ENCODE measurements at regions not wholly inside any gene's neighbourhood (a gene's known extent, or its start where the extent isn't known, plus 50 kb on each side); places are given as distances from the start of the nearest gene placed in this dataset.

GRCh38 chr3:176807938-176808337 lies 389.3 kb downstream of the TBL1XR1 start:
- Histone ChIP-seq H3K9me3 (ENCODE audit: insufficient read depth, low read depth, low read length) (no peaks in the 10 kb centered on the region), H3K27me3 (ENCODE audit: insufficient read depth, low read length) (no peaks in the 10 kb centered on the region), H3K27ac (ENCODE audit: low read depth, low read length) (no peak overlapping the region), H3K4me1 (ENCODE audit: insufficient read depth, low read length) (no peaks in the 10 kb centered on the region), H3K36me3 (ENCODE audit: insufficient read depth, low read length) (no peaks in the 10 kb centered on the region), H3K79me2 (ENCODE audit: insufficient read depth, low read length) (no peaks in the 10 kb centered on the region), H4K20me1 (ENCODE audit: insufficient read depth, low read length) (no peaks in the 10 kb centered on the region), H3K4me2 (ENCODE audit: low read length) (no peak overlapping the region), H3K4me3 (ENCODE audit: insufficient read depth, low read depth, low read length) (no peak overlapping the region), H2AFZ (ENCODE audit: low read depth, low read length) (no peak overlapping the region), H3K9ac (ENCODE audit: low read length) (no peak overlapping the region)
- peaks cover 3% of the 10 kb centered on the region for H3K9me3 Mint-ChIP-seq (ENCODE audit: unreplicated experiment)
- no peak for TF ChIP-seq EZH2 (IDR thresholded peaks at IDR 0.05; ENCODE audit: insufficient read depth, low read length)
- TF ChIP-seq, protein P1, sequence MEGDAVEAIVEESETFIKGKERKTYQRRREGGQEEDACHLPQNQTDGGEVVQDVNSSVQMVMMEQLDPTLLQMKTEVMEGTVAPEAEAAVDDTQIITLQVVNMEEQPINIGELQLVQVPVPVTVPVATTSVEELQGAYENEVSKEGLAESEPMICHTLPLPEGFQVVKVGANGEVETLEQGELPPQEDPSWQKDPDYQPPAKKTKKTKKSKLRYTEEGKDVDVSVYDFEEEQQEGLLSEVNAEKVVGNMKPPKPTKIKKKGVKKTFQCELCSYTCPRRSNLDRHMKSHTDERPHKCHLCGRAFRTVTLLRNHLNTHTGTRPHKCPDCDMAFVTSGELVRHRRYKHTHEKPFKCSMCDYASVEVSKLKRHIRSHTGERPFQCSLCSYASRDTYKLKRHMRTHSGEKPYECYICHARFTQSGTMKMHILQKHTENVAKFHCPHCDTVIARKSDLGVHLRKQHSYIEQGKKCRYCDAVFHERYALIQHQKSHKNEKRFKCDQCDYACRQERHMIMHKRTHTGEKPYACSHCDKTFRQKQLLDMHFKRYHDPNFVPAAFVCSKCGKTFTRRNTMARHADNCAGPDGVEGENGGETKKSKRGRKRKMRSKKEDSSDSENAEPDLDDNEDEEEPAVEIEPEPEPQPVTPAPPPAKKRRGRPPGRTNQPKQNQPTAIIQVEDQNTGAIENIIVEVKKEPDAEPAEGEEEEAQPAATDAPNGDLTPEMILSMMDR (IDR thresholded peaks at IDR 0.05; ENCODE audit: insufficient read depth, low read depth, low read length), result no peak
- FAIRE-seq, result no peak
- H3K4me3 Mint-ChIP-seq (ENCODE audit: unreplicated experiment), result no peak overlapping the region
- no peak for DNase-seq (ENCODE audit: low read depth)
- H3K36me3 Mint-ChIP-seq (ENCODE audit: low read depth, unreplicated experiment), result no peaks in the 10 kb centered on the region
- H3K4me1 Mint-ChIP-seq (ENCODE audit: low read depth, unreplicated experiment), result no peaks in the 10 kb centered on the region
- H3K27me3 Mint-ChIP-seq (ENCODE audit: low read depth, unreplicated experiment), result no peaks in the 10 kb centered on the region
- no peak overlapping the region for H3K27ac Mint-ChIP-seq (ENCODE audit: unreplicated experiment)

GRCh38 chr3:176799675-176800074 lies 397.6 kb downstream of the TBL1XR1 start:
- Histone ChIP-seq H3K36me3 (ENCODE audit: insufficient read depth, low read length) (no peaks in the 10 kb centered on the region), H3K9ac (ENCODE audit: low read length) (no peak overlapping the region), H4K20me1 (ENCODE audit: insufficient read depth, low read length) (no peaks in the 10 kb centered on the region), H3K27me3 (ENCODE audit: insufficient read depth, low read length) (no peaks in the 10 kb centered on the region), H3K79me2 (ENCODE audit: insufficient read depth, low read length) (no peaks in the 10 kb centered on the region), H3K4me1 (ENCODE audit: insufficient read depth, low read length) (no peaks in the 10 kb centered on the region), H3K4me3 (ENCODE audit: insufficient read depth, low read depth, low read length) (no peak overlapping the region), H3K9me3 (ENCODE audit: insufficient read depth, low read depth, low read length) (no peaks in the 10 kb centered on the region), H3K27ac (ENCODE audit: low read depth, low read length) (no peak overlapping the region), H2AFZ (ENCODE audit: low read depth, low read length) (no peak overlapping the region), H3K4me2 (ENCODE audit: low read length) (no peak overlapping the region)
- Mint-ChIP-seq H3K27me3 (ENCODE audit: low read depth, unreplicated experiment) (no peaks in the 10 kb centered on the region), H3K36me3 (ENCODE audit: low read depth, unreplicated experiment) (no peaks in the 10 kb centered on the region), H3K27ac (ENCODE audit: unreplicated experiment) (no peak overlapping the region), H3K4me3 (ENCODE audit: unreplicated experiment) (no peak overlapping the region), H3K9me3 (ENCODE audit: unreplicated experiment) (no peaks in the 10 kb centered on the region), H3K4me1 (ENCODE audit: low read depth, unreplicated experiment) (peaks cover 3% of the 10 kb centered on the region)
- DNase-seq (ENCODE audit: low read depth) (no peak), FAIRE-seq (no peak)
- TF ChIP-seq, protein P1 (IDR thresholded peaks at IDR 0.05; ENCODE audit: insufficient read depth, low read depth, low read length), result no peak
- no peak for TF ChIP-seq EZH2 (IDR thresholded peaks at IDR 0.05; ENCODE audit: insufficient read depth, low read length)

DNA sequence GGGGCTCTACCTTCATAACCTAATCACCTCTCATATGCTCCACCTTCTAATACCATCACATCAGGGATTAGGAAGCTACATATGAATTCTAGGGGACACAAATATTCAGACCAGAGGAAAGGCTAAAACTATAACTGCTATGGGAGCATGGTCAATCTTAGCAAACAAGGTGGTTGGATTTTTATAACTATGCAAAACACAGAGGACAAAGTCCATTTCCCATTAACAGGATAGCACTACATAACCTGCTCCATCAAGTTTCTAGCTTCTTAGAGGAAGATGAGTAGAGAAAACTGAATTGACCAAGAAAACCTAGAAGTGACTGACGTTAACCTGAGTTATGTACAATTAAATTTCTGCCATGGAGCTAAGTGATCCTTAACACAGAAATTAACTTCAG lies 398.6 kb downstream of the TBL1XR1 start:
- H3K27me3 ChIP-seq (ENCODE audit: insufficient read depth, low read length), result no peaks in the 10 kb centered on the region
- H3K4me1 ChIP-seq (ENCODE audit: insufficient read depth, low read length), result no peaks in the 10 kb centered on the region
- TF ChIP-seq, protein P1 (IDR thresholded peaks at IDR 0.05; ENCODE audit: insufficient read depth, low read depth, low read length), result no peak
- no peak for TF ChIP-seq EZH2 (IDR thresholded peaks at IDR 0.05; ENCODE audit: insufficient read depth, low read length)
- Mint-ChIP-seq H3K36me3 (ENCODE audit: low read depth, unreplicated experiment) (no peaks in the 10 kb centered on the region), H3K4me1 (ENCODE audit: low read depth, unreplicated experiment) (peaks cover 3% of the 10 kb centered on the region), H3K9me3 (ENCODE audit: unreplicated experiment) (no peaks in the 10 kb centered on the region), H3K4me3 (ENCODE audit: unreplicated experiment) (no peak overlapping the region), H3K27me3 (ENCODE audit: low read depth, unreplicated experiment) (no peaks in the 10 kb centered on the region), H3K27ac (ENCODE audit: unreplicated experiment) (no peak overlapping the region)
- no peak overlapping the region for H3K9ac ChIP-seq (ENCODE audit: low read length)
- no peak for DNase-seq (ENCODE audit: low read depth)
- H3K79me2 ChIP-seq (ENCODE audit: insufficient read depth, low read length), result no peaks in the 10 kb centered on the region
- no peak overlapping the region for H3K4me2 ChIP-seq (ENCODE audit: low read length)
- H3K36me3 ChIP-seq (ENCODE audit: insufficient read depth, low read length), result no peaks in the 10 kb centered on the region
- H3K4me3 ChIP-seq (ENCODE audit: insufficient read depth, low read depth, low read length), result no peak overlapping the region
- no peaks in the 10 kb centered on the region for H4K20me1 ChIP-seq (ENCODE audit: insufficient read depth, low read length)
- H3K9me3 ChIP-seq (ENCODE audit: insufficient read depth, low read depth, low read length), result no peaks in the 10 kb centered on the region
- H2AFZ ChIP-seq (ENCODE audit: low read depth, low read length), result no peak overlapping the region
- FAIRE-seq, result no peak
- no peak overlapping the region for H3K27ac ChIP-seq (ENCODE audit: low read depth, low read length)

Measured in astrocyte (in vitro differentiated cells and primary cell).